ENCODE measurements at regions not wholly inside any gene's neighbourhood (a gene's known extent, or its start where the extent isn't known, plus 50 kb on each side); places are given as distances from the start of the nearest gene placed in this dataset.

DNA sequence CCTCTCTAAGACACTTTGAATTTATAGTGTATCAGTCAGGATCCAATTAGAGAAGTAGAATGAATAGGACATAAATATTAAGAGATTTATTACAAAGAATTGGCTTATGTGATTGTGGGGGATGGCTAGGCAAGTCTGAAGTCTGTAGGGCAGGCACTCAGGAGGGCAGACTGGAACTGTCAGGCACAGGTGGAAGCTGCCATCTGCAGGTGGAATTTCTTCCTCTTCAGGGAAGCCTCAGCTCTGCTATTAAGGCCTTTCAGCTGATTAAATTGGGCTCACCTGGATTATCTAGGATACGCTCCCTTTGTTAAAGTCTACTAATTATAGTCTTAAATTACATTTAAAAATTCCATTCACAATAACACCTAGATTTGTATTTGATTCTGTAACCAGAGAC is 92.0 kb upstream of the HAO2 start:
- TF ChIP-seq, protein P1, sequence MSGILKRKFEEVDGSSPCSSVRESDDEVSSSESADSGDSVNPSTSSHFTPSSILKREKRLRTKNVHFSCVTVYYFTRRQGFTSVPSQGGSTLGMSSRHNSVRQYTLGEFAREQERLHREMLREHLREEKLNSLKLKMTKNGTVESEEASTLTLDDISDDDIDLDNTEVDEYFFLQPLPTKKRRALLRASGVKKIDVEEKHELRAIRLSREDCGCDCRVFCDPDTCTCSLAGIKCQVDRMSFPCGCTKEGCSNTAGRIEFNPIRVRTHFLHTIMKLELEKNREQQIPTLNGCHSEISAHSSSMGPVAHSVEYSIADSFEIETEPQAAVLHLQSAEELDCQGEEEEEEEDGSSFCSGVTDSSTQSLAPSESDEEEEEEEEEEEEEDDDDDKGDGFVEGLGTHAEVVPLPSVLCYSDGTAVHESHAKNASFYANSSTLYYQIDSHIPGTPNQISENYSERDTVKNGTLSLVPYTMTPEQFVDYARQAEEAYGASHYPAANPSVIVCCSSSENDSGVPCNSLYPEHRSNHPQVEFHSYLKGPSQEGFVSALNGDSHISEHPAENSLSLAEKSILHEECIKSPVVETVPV (CRISPR knock-in tag; IDR thresholded peaks at IDR 0.05), result no peak
- TF ChIP-seq ARNTL (CRISPR knock-in tag; IDR thresholded peaks at IDR 0.05; ENCODE audit: borderline replicate concordance, low read depth) (no peak), ZC3H10 (CRISPR knock-in tag; IDR thresholded peaks at IDR 0.05) (no peak), OSR1 (CRISPR knock-in tag; IDR thresholded peaks at IDR 0.05) (no peak), ZNF70 (CRISPR knock-in tag; IDR thresholded peaks at IDR 0.05) (no peak)
- ATAC-seq, result no peak

DNA sequence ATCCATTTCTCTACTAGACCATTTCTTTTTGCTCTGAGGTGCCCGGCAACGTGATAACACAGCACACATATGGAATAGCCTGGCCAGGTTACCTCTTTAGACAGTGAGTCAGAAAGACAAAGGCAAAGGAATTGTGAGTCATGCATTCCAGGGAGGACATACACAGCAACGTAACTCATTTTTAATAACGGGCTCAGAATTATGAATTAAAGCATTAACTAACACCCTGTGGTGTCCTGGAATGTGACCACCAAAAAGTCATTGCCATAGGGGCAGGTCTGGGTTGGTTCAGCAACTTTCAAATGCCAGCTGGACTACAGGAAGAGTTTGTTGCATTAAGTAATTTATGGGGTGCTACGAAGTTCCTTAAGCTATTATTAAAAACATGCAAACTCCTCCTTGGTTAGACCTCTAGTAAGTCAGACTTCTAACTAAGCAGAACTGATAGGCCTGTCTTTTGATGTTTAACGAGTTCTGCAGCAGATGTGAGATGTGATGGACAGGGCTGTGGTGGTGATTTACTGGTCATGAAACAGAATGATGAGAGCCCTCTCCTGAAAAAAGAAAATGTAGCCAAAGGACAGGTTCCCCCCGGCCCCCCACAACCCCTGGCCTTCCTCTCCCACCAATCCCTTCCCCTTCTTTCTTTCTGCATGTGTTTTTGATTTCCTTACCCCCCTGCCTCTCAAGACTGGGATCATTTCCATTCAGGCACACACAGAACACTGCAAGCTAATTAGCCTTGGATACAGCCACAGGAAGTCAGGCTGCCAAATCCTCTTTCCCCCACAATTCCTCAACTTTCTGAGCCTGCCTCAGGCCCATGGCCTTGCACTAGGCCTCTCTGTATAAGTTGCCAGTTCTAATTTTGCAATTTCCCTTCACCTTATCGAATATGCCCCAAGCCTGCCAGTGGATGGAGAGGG is 88.9 kb upstream of the HAO2 start:
- ATAC-seq, result peak; percentile 95
- TF ChIP-seq SNAI2 (CRISPR knock-in tag; IDR thresholded peaks at IDR 0.05) (no peak), ISL1 (CRISPR knock-in tag; IDR thresholded peaks at IDR 0.05) (peak; percentile 38; the same call in 1 of the 2 replicates), TOX (CRISPR knock-in tag; IDR thresholded peaks at IDR 0.05; ENCODE audit: borderline replicate concordance) (peak; percentile 42; the same call in 1 of the 2 replicates), ZNF70 (CRISPR knock-in tag; IDR thresholded peaks at IDR 0.05) (0 out of 2 replicates have a peak, but pooled peaks have one; percentile 48)

DNA sequence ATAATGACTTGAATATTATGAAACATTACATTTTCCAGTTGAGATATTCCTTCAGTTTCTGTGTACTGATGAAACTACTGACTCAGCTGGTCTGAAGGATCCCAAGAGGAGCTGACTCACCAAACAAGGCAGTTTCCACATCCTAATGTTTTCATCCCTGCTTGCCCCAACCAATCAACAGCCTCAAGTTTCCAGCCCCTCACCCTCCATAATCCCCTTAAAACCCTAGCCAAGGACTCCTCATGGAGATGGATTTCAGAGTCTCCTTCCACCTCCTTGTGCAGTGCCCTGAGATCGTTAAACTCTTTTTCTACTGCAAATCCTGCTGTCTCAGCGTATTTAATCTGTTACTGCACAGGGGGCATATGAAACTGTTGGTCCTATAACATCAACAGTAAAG is 83.1 kb upstream of the HAO2 start:
- ATAC-seq, result peak; percentile 60
- TF ChIP-seq RARB (CRISPR knock-in tag; IDR thresholded peaks at IDR 0.05) (no peak), ZNF8 (CRISPR knock-in tag; IDR thresholded peaks at IDR 0.05) (no peak), ZFP30 (CRISPR knock-in tag; IDR thresholded peaks at IDR 0.05) (no peak), CSDC2 (CRISPR knock-in tag; IDR thresholded peaks at IDR 0.05) (no peak), ARNTL (CRISPR knock-in tag; IDR thresholded peaks at IDR 0.05; ENCODE audit: borderline replicate concordance, low read depth) (no peak), PPARA (CRISPR knock-in tag; IDR thresholded peaks at IDR 0.05; ENCODE audit: borderline replicate concordance) (no peak), ESRRG (CRISPR knock-in tag; IDR thresholded peaks at IDR 0.05) (no peak), ZFP3 (CRISPR knock-in tag; IDR thresholded peaks at IDR 0.05) (no peak)
- TF ChIP-seq, protein P2, sequence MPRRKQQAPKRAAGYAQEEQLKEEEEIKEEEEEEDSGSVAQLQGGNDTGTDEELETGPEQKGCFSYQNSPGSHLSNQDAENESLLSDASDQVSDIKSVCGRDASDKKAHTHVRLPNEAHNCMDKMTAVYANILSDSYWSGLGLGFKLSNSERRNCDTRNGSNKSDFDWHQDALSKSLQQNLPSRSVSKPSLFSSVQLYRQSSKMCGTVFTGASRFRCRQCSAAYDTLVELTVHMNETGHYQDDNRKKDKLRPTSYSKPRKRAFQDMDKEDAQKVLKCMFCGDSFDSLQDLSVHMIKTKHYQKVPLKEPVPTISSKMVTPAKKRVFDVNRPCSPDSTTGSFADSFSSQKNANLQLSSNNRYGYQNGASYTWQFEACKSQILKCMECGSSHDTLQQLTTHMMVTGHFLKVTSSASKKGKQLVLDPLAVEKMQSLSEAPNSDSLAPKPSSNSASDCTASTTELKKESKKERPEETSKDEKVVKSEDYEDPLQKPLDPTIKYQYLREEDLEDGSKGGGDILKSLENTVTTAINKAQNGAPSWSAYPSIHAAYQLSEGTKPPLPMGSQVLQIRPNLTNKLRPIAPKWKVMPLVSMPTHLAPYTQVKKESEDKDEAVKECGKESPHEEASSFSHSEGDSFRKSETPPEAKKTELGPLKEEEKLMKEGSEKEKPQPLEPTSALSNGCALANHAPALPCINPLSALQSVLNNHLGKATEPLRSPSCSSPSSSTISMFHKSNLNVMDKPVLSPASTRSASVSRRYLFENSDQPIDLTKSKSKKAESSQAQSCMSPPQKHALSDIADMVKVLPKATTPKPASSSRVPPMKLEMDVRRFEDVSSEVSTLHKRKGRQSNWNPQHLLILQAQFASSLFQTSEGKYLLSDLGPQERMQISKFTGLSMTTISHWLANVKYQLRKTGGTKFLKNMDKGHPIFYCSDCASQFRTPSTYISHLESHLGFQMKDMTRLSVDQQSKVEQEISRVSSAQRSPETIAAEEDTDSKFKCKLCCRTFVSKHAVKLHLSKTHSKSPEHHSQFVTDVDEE (CRISPR knock-in tag; IDR thresholded peaks at IDR 0.05), result no peak

DNA sequence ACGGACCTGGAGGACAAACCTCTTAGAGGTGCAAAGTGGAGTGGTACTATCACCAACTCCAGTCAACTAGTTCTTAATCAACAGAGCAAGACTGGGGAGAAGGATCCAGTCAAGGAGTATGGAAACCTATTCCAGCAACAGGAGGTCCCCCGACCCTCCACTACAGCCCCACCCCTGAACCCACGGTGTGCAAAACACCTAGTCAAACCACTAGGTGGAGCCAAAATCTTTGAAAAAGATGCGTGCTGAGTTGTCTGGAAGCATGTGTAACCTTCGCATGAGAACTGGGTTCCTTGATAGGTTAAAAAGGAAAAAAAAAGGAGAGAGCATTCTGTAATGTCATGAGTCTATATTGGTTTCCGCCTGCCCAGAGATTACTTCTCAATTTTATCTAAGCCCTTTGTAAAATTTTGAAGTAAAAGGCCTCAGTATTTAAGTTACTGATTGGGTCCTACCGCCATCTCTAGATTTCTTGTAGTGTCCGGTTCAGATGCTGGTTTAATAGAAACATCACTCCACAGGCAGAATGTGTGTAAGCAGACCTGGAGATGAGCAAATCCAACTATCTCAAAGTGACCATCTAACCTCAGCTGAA is 81.9 kb upstream of the HAO2 start:
- ATAC-seq, result peak; percentile 98
- no peak for TF ChIP-seq CSDC2 (CRISPR knock-in tag; IDR thresholded peaks at IDR 0.05)
- no peak for TF ChIP-seq ZNF565 (CRISPR knock-in tag; conservative IDR thresholded peaks at IDR 0.05; ENCODE audit: low read depth)
- TF ChIP-seq RARB (CRISPR knock-in tag; IDR thresholded peaks at IDR 0.05), result no peak
- TF ChIP-seq TCF4 (CRISPR knock-in tag; IDR thresholded peaks at IDR 0.05; ENCODE audit: borderline replicate concordance), result no peak
- no peak for TF ChIP-seq ISL1 (CRISPR knock-in tag; IDR thresholded peaks at IDR 0.05)
- TF ChIP-seq ZFP3 (CRISPR knock-in tag; IDR thresholded peaks at IDR 0.05), result no peak
- TF ChIP-seq, protein P1 (CRISPR knock-in tag; IDR thresholded peaks at IDR 0.05), result no peak
- TF ChIP-seq, protein P3, sequence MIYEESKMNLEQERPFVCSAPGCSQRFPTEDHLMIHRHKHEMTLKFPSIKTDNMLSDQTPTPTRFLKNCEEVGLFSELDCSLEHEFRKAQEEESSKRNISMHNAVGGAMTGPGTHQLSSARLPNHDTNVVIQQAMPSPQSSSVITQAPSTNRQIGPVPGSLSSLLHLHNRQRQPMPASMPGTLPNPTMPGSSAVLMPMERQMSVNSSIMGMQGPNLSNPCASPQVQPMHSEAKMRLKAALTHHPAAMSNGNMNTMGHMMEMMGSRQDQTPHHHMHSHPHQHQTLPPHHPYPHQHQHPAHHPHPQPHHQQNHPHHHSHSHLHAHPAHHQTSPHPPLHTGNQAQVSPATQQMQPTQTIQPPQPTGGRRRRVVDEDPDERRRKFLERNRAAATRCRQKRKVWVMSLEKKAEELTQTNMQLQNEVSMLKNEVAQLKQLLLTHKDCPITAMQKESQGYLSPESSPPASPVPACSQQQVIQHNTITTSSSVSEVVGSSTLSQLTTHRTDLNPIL (CRISPR knock-in tag; IDR thresholded peaks at IDR 0.05; ENCODE audit: low read depth), result no peak
- TF ChIP-seq BACH2 (CRISPR knock-in tag; IDR thresholded peaks at IDR 0.05; ENCODE audit: borderline replicate concordance), result no peak
- TF ChIP-seq, protein P4, sequence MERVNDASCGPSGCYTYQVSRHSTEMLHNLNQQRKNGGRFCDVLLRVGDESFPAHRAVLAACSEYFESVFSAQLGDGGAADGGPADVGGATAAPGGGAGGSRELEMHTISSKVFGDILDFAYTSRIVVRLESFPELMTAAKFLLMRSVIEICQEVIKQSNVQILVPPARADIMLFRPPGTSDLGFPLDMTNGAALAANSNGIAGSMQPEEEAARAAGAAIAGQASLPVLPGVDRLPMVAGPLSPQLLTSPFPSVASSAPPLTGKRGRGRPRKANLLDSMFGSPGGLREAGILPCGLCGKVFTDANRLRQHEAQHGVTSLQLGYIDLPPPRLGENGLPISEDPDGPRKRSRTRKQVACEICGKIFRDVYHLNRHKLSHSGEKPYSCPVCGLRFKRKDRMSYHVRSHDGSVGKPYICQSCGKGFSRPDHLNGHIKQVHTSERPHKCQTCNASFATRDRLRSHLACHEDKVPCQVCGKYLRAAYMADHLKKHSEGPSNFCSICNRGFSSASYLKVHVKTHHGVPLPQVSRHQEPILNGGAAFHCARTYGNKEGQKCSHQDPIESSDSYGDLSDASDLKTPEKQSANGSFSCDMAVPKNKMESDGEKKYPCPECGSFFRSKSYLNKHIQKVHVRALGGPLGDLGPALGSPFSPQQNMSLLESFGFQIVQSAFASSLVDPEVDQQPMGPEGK (CRISPR knock-in tag; IDR thresholded peaks at IDR 0.05; ENCODE audit: borderline replicate concordance), result no peak
- TF ChIP-seq GLIS3 (CRISPR knock-in tag; IDR thresholded peaks at IDR 0.05), result no peak
- no peak for TF ChIP-seq ZNF70 (CRISPR knock-in tag; IDR thresholded peaks at IDR 0.05)
- TF ChIP-seq ZNF8 (CRISPR knock-in tag; IDR thresholded peaks at IDR 0.05), result no peak
- TF ChIP-seq ZFP30 (CRISPR knock-in tag; IDR thresholded peaks at IDR 0.05), result no peak
- no peak for TF ChIP-seq PPARA (CRISPR knock-in tag; IDR thresholded peaks at IDR 0.05; ENCODE audit: borderline replicate concordance)
- TF ChIP-seq, protein P5, sequence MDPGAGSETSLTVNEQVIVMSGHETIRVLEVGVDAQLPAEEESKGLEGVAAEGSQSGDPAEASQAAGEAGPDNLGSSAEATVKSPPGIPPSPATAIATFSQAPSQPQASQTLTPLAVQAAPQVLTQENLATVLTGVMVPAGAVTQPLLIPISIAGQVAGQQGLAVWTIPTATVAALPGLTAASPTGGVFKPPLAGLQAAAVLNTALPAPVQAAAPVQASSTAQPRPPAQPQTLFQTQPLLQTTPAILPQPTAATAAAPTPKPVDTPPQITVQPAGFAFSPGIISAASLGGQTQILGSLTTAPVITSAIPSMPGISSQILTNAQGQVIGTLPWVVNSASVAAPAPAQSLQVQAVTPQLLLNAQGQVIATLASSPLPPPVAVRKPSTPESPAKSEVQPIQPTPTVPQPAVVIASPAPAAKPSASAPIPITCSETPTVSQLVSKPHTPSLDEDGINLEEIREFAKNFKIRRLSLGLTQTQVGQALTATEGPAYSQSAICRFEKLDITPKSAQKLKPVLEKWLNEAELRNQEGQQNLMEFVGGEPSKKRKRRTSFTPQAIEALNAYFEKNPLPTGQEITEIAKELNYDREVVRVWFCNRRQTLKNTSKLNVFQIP (CRISPR knock-in tag; IDR thresholded peaks at IDR 0.05; ENCODE audit: borderline replicate concordance, low read depth), result no peak
- no peak for TF ChIP-seq OSR1 (CRISPR knock-in tag; IDR thresholded peaks at IDR 0.05)
